ENCODE measurements at regions not wholly inside any gene's neighbourhood (a gene's known extent, or its start where the extent isn't known, plus 50 kb on each side); places are given as distances from the start of the nearest gene placed in this dataset.

- no peaks in the 10 kb centered on the region for H3K9me3 ChIP-seq (replicated peaks; ENCODE audit: insufficient read depth, low read length)
- no peaks in the 10 kb centered on the region for H3F3A ChIP-seq (ENCODE audit: insufficient read depth, low read length)
- no peak overlapping the region for H3K4me2 ChIP-seq (ENCODE audit: low read depth, low read length)
- no peak overlapping the region for H2AFZ ChIP-seq (ENCODE audit: low read length)
- H3K79me2 ChIP-seq (ENCODE audit: low read length) = no peaks in the 10 kb centered on the region
- H3K27me3 ChIP-seq (replicated peaks; ENCODE audit: insufficient read depth, low read length) = peaks cover 10% of the 10 kb centered on the region
- no peaks in the 10 kb centered on the region for H3K9me2 ChIP-seq (replicated peaks; ENCODE audit: insufficient read depth, low read length)
- no peak overlapping the region for H3K27ac ChIP-seq (ENCODE audit: low read length)
- no peaks in the 10 kb centered on the region for H3K36me3 ChIP-seq (replicated peaks; ENCODE audit: insufficient read depth, low read length)
- H3K9ac ChIP-seq (ENCODE audit: low read length) = no peak overlapping the region
- DNase-seq = no peak
- 0 out of 2 replicates have a peak, but pooled peaks cover 3% of the 10 kb centered on the region for H3K4me1 ChIP-seq (ENCODE audit: low read length)
- no peak overlapping the region for H3K4me3 ChIP-seq (ENCODE audit: low read length)
- no peaks in the 10 kb centered on the region for H4K20me1 ChIP-seq (ENCODE audit: insufficient read depth, low read length)
- TF ChIP-seq, protein P1, sequence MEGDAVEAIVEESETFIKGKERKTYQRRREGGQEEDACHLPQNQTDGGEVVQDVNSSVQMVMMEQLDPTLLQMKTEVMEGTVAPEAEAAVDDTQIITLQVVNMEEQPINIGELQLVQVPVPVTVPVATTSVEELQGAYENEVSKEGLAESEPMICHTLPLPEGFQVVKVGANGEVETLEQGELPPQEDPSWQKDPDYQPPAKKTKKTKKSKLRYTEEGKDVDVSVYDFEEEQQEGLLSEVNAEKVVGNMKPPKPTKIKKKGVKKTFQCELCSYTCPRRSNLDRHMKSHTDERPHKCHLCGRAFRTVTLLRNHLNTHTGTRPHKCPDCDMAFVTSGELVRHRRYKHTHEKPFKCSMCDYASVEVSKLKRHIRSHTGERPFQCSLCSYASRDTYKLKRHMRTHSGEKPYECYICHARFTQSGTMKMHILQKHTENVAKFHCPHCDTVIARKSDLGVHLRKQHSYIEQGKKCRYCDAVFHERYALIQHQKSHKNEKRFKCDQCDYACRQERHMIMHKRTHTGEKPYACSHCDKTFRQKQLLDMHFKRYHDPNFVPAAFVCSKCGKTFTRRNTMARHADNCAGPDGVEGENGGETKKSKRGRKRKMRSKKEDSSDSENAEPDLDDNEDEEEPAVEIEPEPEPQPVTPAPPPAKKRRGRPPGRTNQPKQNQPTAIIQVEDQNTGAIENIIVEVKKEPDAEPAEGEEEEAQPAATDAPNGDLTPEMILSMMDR (IDR thresholded peaks at IDR 0.05; ENCODE audit: low read length) = no peak
- TF ChIP-seq EZH2 (optimal IDR thresholded peaks at IDR 0.05; ENCODE audit: low read depth, low read length) (no peak), EZH2phosphoT487 (IDR thresholded peaks at IDR 0.05; ENCODE audit: low read length) (no peak)
These were observed 57.4 kb upstream of the GLI2 start for GRCh38 chr2:120678251-120678650.

DNA sequence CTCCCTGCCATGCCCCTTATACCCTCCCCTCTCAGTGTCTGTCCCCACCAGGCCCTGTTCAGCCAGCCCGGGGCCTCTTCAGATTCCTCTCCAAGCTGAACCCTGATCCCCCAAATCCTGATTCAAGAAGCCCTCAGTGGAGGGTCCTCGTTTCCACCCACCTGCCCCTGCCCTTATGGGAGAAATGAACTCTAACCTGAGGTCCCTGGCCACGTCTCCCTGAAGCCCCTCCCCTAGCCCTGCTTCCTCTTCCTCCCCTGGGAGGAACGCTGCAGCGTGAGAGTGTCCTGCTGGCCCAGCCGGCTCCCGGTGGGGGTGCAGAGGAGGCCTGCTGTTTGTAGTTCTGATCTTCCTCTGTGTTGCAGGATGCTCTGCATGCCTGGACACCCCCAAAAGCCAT lies 56.7 kb upstream of the GLI2 start:
- H3K79me2 ChIP-seq (ENCODE audit: low read length) = no peaks in the 10 kb centered on the region
- no peak overlapping the region for H3K4me2 ChIP-seq (ENCODE audit: low read depth, low read length)
- DNase-seq = no peak
- H3K9me2 ChIP-seq (replicated peaks; ENCODE audit: insufficient read depth, low read length) = no peaks in the 10 kb centered on the region
- no peak overlapping the region for H3K9ac ChIP-seq (ENCODE audit: low read length)
- H3K27ac ChIP-seq (ENCODE audit: low read length) = no peak overlapping the region
- TF ChIP-seq EZH2 (optimal IDR thresholded peaks at IDR 0.05; ENCODE audit: low read depth, low read length) = no peak
- TF ChIP-seq, protein P1 (IDR thresholded peaks at IDR 0.05; ENCODE audit: low read length) = no peak
- TF ChIP-seq EZH2phosphoT487 (IDR thresholded peaks at IDR 0.05; ENCODE audit: low read length) = no peak
- 0 out of 2 replicates have a peak, but pooled peaks cover 3% of the 10 kb centered on the region for H3K4me1 ChIP-seq (ENCODE audit: low read length)
- no peaks in the 10 kb centered on the region for H3K9me3 ChIP-seq (replicated peaks; ENCODE audit: insufficient read depth, low read length)
- H3K27me3 ChIP-seq (replicated peaks; ENCODE audit: insufficient read depth, low read length) = peaks cover 10% of the 10 kb centered on the region
- no peak overlapping the region for H2AFZ ChIP-seq (ENCODE audit: low read length)
- no peak overlapping the region for H3K4me3 ChIP-seq (ENCODE audit: low read length)
- no peaks in the 10 kb centered on the region for H4K20me1 ChIP-seq (ENCODE audit: insufficient read depth, low read length)
- H3F3A ChIP-seq (ENCODE audit: insufficient read depth, low read length) = no peaks in the 10 kb centered on the region
- H3K36me3 ChIP-seq (replicated peaks; ENCODE audit: insufficient read depth, low read length) = no peaks in the 10 kb centered on the region

GRCh38 chr2:120679526-120679925 lies 56.1 kb upstream of the GLI2 start:
- H3K9me2 ChIP-seq (replicated peaks; ENCODE audit: insufficient read depth, low read length) = no peaks in the 10 kb centered on the region
- H4K20me1 ChIP-seq (ENCODE audit: insufficient read depth, low read length) = no peaks in the 10 kb centered on the region
- H3K79me2 ChIP-seq (ENCODE audit: low read length) = no peaks in the 10 kb centered on the region
- peak overlapping the region; percentile 32; the same call in 1 of the 2 replicates for H3K27ac ChIP-seq (ENCODE audit: low read length)
- peak overlapping the region; percentile 58 for H3K4me2 ChIP-seq (ENCODE audit: low read depth, low read length)
- DNase-seq = no peak
- TF ChIP-seq, protein P1 (IDR thresholded peaks at IDR 0.05; ENCODE audit: low read length) = no peak
- TF ChIP-seq EZH2phosphoT487 (IDR thresholded peaks at IDR 0.05; ENCODE audit: low read length) (no peak), EZH2 (optimal IDR thresholded peaks at IDR 0.05; ENCODE audit: low read depth, low read length) (no peak)
- H3K9ac ChIP-seq (ENCODE audit: low read length) = 0 out of 2 replicates have a peak overlapping the region, but pooled peaks have one; percentile 36
- H3K4me3 ChIP-seq (ENCODE audit: low read length) = peak overlapping the region; percentile 51; the same call in 1 of the 2 replicates
- no peaks in the 10 kb centered on the region for H3K9me3 ChIP-seq (replicated peaks; ENCODE audit: insufficient read depth, low read length)
- peaks cover 10% of the 10 kb centered on the region; the same call in 1 of the 2 replicates for H3K27me3 ChIP-seq (replicated peaks; ENCODE audit: insufficient read depth, low read length)
- no peaks in the 10 kb centered on the region for H3F3A ChIP-seq (ENCODE audit: insufficient read depth, low read length)
- H2AFZ ChIP-seq (ENCODE audit: low read length) = peak overlapping the region; percentile 40
- 0 out of 2 replicates have a peak, but pooled peaks cover 3% of the 10 kb centered on the region for H3K4me1 ChIP-seq (ENCODE audit: low read length)
- H3K36me3 ChIP-seq (replicated peaks; ENCODE audit: insufficient read depth, low read length) = no peaks in the 10 kb centered on the region

Data from MM.1S (cell line).